ENCODE measurements at regions not wholly inside any gene's neighbourhood (a gene's known extent, or its start where the extent isn't known, plus 50 kb on each side); places are given as distances from the start of the nearest gene placed in this dataset.

- Mint-ChIP-seq H3K9me3 (ENCODE audit: unreplicated experiment) (no peaks in the 10 kb centered on the region), H3K4me1 (ENCODE audit: unreplicated experiment) (peaks cover 5% of the 10 kb centered on the region), H3K4me3 (ENCODE audit: unreplicated experiment) (no peak overlapping the region), H3K27me3 (ENCODE audit: unreplicated experiment) (no peaks in the 10 kb centered on the region), H3K36me3 (ENCODE audit: low read depth, unreplicated experiment) (no peaks in the 10 kb centered on the region), H3K27ac (ENCODE audit: unreplicated experiment) (no peak overlapping the region)
- TF ChIP-seq CTCF (IDR thresholded peaks at IDR 0.05; ENCODE audit: unreplicated experiment): no peak
- no peak for DNase-seq (ENCODE audit: low spot score)
Observed at GRCh38 chr6:47152666-47153403, 110.7 kb upstream of the ADGRF1 start.

- no peaks in the 10 kb centered on the region for H3K9me3 Mint-ChIP-seq (ENCODE audit: unreplicated experiment)
- H3K27ac Mint-ChIP-seq (ENCODE audit: unreplicated experiment): no peak overlapping the region
- no peak for TF ChIP-seq CTCF (IDR thresholded peaks at IDR 0.05; ENCODE audit: unreplicated experiment)
- no peaks in the 10 kb centered on the region for H3K27me3 Mint-ChIP-seq (ENCODE audit: unreplicated experiment)
- no peak overlapping the region for H3K4me3 Mint-ChIP-seq (ENCODE audit: unreplicated experiment)
- DNase-seq (ENCODE audit: low spot score): no peak
- peaks cover 9% of the 10 kb centered on the region for H3K4me1 Mint-ChIP-seq (ENCODE audit: unreplicated experiment)
- no peaks in the 10 kb centered on the region for H3K36me3 Mint-ChIP-seq (ENCODE audit: low read depth, unreplicated experiment)
Observed at GRCh38 chr6:47151232-47151898, 109.2 kb upstream of the ADGRF1 start.

- peaks cover 10% of the 10 kb centered on the region for H3K4me1 Mint-ChIP-seq (ENCODE audit: unreplicated experiment)
- H3K27ac Mint-ChIP-seq (ENCODE audit: unreplicated experiment): no peak overlapping the region
- no peak overlapping the region for H3K4me3 Mint-ChIP-seq (ENCODE audit: unreplicated experiment)
- no peak for TF ChIP-seq CTCF (IDR thresholded peaks at IDR 0.05; ENCODE audit: unreplicated experiment)
- no peaks in the 10 kb centered on the region for H3K9me3 Mint-ChIP-seq (ENCODE audit: unreplicated experiment)
- no peaks in the 10 kb centered on the region for H3K36me3 Mint-ChIP-seq (ENCODE audit: low read depth, unreplicated experiment)
- no peak for DNase-seq (ENCODE audit: low spot score)
- H3K27me3 Mint-ChIP-seq (ENCODE audit: unreplicated experiment): no peaks in the 10 kb centered on the region
Observed at GRCh38 chr6:47149554-47149953, 107.4 kb upstream of the ADGRF1 start.

- DNase-seq (ENCODE audit: low spot score): no peak
- Mint-ChIP-seq H3K27me3 (ENCODE audit: unreplicated experiment) (no peaks in the 10 kb centered on the region), H3K4me3 (ENCODE audit: unreplicated experiment) (no peak overlapping the region), H3K4me1 (ENCODE audit: unreplicated experiment) (peaks cover 10% of the 10 kb centered on the region), H3K9me3 (ENCODE audit: unreplicated experiment) (no peaks in the 10 kb centered on the region), H3K27ac (ENCODE audit: unreplicated experiment) (no peak overlapping the region), H3K36me3 (ENCODE audit: low read depth, unreplicated experiment) (no peaks in the 10 kb centered on the region)
- no peak for TF ChIP-seq CTCF (IDR thresholded peaks at IDR 0.05; ENCODE audit: unreplicated experiment)
Observed at GRCh38 chr6:47149066-47149465, 106.9 kb upstream of the ADGRF1 start.

GRCh38 chr6:47147836-47148344 lies 105.8 kb upstream of the ADGRF1 start:
- TF ChIP-seq CTCF (IDR thresholded peaks at IDR 0.05; ENCODE audit: unreplicated experiment): no peak
- Mint-ChIP-seq H3K27me3 (ENCODE audit: unreplicated experiment) (no peaks in the 10 kb centered on the region), H3K36me3 (ENCODE audit: low read depth, unreplicated experiment) (no peaks in the 10 kb centered on the region), H3K4me3 (ENCODE audit: unreplicated experiment) (no peak overlapping the region), H3K4me1 (ENCODE audit: unreplicated experiment) (peaks cover 6% of the 10 kb centered on the region), H3K27ac (ENCODE audit: unreplicated experiment) (no peak overlapping the region), H3K9me3 (ENCODE audit: unreplicated experiment) (no peaks in the 10 kb centered on the region)
- no peak for DNase-seq (ENCODE audit: low spot score)

Measured in endothelial cell (in vitro differentiated cells).